Right renal pelvis (tissue), 4 donors: ENCODE measurements at regions not wholly inside any gene's neighbourhood (a gene's known extent, or its start where the extent isn't known, plus 50 kb on each side); places are given as distances from the start of the nearest gene placed in this dataset.

Experiments used
- DNase-seq, 4 donors: peaks; one replicate each; pipeline ENCODE4 v3.0.0-alpha.2; 2013; ENCODE audit warnings: low read depth in 4 of 4, low spot score in 3 of 4, missing footprints in 1 of 4

DNA sequence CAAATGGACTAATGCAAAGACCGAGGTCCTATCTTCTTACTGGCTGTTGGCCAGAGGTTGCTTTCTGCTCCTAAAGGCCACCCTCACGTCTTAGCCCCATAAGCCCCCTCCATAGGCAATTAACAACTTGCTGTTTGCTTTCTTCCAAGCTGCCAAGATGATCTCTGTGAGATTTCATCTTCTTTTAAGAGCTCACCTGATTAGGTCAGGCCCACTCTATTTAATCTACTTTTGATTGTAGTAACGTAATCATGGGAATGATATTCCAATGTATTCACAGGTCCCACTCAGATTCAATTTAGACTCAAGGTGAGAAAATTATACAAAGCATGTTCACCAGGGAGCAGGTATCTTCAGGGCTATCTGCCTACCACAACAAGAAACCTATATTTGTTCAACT, 84.4 kb upstream of the RAD23B start:
- DNase-seq = no peak

GRCh38 chr9:107208121-107208520, 75.0 kb upstream of the RAD23B start:
- DNase-seq = no peak

DNA sequence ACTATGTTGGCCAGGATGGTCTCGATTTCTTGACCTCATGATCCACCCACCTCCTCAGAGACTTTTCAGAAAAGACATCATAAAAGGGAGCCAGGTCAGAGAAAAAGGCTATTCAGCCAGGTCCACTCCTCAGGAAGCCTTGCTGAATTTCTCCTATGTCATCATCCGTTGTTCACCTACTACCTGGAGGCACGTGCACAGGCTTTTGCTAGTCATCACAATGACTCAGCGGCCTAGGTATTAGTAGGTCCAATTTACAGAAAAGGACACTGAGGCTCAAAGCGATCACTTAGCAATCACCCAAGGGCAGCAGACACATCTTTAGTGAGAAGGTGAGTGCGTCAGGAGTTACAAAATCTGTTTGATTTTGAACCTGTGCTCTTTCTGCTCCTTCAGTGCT, 72.3 kb upstream of the RAD23B start:
- no peak for DNase-seq

DNA sequence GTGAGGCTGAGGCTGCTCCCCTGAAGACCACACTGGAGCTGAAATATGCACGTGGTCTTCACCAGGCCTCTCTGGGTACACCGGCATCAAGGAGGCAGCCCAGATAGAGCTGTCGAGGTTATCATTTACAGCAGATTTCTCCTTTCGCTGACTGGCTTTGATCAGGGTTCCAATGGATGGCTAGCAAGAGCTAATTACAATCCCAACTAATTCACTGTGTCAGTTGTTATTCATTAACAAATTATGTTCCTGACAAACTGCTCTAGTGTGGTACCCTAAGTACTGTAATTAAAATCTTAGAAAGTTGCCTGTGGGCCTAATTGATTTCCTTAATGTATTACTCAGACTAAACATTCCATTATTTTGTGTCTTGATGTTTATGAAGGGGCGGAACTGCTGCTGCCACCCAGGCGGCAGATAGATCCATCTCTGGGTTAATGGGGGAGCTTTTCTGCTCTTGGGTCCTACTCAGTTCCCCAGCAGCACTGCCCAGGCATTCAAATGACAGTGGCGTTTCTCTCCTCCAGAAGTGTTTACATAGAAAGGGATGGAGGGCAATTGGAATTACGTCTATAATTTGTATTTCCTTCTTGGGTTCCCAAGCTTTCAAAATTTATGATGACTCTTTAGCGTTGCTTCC, 71.7 kb upstream of the RAD23B start:
- DNase-seq = no peak

GRCh38 chr9:107212613-107213012, 70.5 kb upstream of the RAD23B start:
- DNase-seq = no peak

DNA sequence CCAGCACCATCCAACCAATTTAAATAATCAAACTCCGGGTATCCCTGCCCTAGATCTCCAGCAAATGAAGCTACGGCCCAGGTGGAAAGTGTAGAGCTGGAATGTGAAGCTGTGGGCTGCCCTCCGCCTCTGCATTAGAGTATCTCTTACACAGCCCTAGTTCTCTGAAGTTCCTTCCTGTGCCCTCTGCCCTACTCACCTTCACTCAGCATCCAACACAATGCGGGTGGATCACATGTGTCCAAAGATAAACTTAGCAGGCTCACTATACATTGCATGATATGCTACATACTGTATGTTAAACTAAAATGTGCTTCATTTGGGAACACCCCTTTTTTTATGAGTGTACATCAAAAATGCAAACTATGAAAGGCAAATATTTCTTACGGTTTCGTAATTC, 70.0 kb upstream of the RAD23B start:
- no peak for DNase-seq

- DNase-seq = no peak
Measured at GRCh38 chr9:107213561-107214028, 69.5 kb upstream of the RAD23B start.

- no peak for DNase-seq
Measured at GRCh38 chr9:107214381-107214780, 68.7 kb upstream of the RAD23B start.

- DNase-seq = no peak
Measured at GRCh38 chr9:107214915-107215314, 68.2 kb upstream of the RAD23B start.

GRCh38 chr9:107215381-107215780, 67.7 kb upstream of the RAD23B start:
- no peak for DNase-seq

- no peak for DNase-seq
Measured at GRCh38 chr9:107216329-107216728, 66.8 kb upstream of the RAD23B start.

GRCh38 chr9:107218829-107219485, 64.1 kb upstream of the RAD23B start:
- no peak for DNase-seq

- no peak for DNase-seq
Measured at GRCh38 chr9:107219486-107220077, 63.5 kb upstream of the RAD23B start.

DNA sequence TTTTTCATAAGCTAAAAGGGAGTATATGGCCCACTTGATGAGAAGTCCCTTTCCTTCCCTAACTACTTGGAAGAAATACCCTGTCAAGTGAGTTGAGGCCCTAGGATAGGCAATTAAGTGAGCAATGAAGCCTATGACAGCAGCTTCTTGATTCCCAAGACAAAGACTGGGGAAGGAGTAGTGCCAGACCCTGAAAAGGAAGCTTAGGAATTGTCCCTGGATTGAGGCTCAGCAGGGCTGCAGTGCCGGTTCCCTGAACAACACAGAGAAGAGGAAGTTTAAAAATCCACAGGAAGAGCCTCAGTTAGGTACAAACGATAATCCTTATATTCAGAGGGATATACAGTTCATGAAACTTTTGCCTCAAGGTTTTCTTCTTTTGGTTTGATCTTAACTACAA, 61.8 kb upstream of the RAD23B start:
- DNase-seq = no peak

- no peak for DNase-seq
Measured at GRCh38 chr9:107222020-107222522, 61.0 kb upstream of the RAD23B start.

GRCh38 chr9:107223381-107223780, 59.7 kb upstream of the RAD23B start:
- no peak for DNase-seq

DNA sequence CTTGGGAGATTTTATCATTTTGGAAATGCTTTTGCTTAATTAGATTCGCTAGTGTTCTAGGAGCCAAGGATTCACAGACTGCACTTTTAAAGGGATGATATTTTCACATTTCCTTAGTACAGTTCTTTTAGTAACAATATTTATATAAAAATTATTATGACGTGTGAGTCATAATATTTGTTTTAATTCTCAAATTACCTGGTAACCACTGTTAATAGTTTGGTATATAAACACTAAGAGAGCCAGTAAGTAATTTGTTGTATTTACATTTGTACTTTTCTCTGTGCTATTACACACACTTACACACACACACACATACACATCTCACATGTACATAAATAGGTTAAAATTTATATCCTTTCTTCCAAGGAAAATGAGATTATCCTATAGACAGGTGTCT, 58.8 kb upstream of the RAD23B start:
- DNase-seq = no peak

DNA sequence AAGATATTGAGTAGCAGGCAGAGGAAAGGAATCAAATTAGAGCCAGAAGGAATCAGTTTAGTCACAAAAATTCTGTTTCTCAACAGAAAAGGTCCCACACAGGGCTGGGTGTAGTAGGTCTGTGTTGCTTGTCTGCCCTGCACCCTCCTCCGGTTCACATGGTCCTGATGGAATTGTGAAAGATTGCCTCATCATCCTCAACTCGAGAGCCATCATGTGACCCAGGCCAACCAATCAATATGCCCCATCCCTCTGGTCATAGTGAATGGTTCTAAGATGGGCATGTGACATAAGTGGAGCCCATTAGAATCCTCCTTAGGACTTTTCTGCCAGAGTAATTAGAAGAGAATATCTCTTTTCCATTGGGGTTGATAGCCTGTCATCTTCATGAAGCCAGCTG, 56.7 kb upstream of the RAD23B start:
- DNase-seq = no peak

DNA sequence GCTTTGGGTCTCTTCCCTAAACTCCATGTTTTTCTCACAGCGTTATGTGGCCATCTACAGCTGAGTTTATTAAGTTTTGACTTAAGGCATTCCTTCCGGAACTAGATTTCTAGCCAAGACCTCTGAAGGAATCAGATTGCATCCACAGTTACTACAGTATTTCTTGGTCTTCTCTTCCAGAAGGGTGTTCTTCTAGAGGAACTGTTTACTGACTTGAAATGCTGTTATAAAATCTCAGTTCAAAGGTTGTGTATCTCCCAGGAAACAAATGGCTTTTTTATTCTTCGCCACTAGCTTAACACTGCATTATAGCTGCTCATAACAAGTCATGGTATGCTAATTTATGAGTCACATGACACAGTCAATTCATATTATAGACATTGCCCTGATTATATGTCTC, 55.3 kb upstream of the RAD23B start:
- no peak for DNase-seq

GRCh38 chr9:107228496-107229039, 54.5 kb upstream of the RAD23B start:
- no peak for DNase-seq

GRCh38 chr9:107229241-107229741, 53.8 kb upstream of the RAD23B start:
- DNase-seq = no peak
